Hepatocyte (in vitro differentiated cells): ENCODE measurements at regions not wholly inside any gene's neighbourhood (a gene's known extent, or its start where the extent isn't known, plus 50 kb on each side); places are given as distances from the start of the nearest gene placed in this dataset.

Source experiments
- EZH2 ChIP-seq: fragments of 200-600 bp; sonication (generic); IDR thresholded peaks from 2 replicates; pipeline ENCODE4 v1.6.1; 2016; ENCODE audit warnings: antibody characterized with exemption, mild to moderate bottlenecking, borderline replicate concordance
- EZH2phosphoT487 ChIP-seq: fragments of 200-600 bp; sonication (generic); IDR thresholded peaks from one replicate; pipeline ENCODE4 v1.6.1; 2018; ENCODE audit warnings: antibody characterized with exemption, mild to moderate bottlenecking, low read depth, moderate library complexity; ENCODE audit not compliant: unreplicated experiment, severe bottlenecking
- TF ChIP-seq, protein P1 (sequence below): fragments of 200-600 bp; sonication (generic); IDR thresholded peaks from 2 replicates; pipeline ENCODE4 v1.5.1; 2016; ENCODE audit warnings: antibody characterized with exemption, mild to moderate bottlenecking; ENCODE audit not compliant: poor library complexity

DNA sequence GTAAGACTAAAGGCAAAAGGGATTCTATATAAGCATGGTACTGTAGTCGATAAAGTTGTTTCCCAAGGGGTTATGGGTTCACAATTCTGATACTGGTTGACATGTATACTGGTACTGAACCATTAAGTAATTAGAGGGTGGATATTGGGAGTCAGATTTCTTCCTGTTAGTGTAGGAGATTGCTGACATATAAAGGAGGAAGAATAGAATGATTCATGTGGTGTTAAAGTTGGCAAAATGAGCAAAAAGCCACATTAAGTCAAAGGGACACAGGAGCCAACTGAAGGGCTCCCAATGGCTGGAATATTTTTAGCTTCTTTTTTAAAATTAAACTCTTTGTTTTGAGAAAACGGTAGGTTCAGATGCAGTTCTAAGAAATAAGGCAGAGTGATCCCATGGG lies 126.3 kb upstream of the PRNP start:
- TF ChIP-seq, protein P1, sequence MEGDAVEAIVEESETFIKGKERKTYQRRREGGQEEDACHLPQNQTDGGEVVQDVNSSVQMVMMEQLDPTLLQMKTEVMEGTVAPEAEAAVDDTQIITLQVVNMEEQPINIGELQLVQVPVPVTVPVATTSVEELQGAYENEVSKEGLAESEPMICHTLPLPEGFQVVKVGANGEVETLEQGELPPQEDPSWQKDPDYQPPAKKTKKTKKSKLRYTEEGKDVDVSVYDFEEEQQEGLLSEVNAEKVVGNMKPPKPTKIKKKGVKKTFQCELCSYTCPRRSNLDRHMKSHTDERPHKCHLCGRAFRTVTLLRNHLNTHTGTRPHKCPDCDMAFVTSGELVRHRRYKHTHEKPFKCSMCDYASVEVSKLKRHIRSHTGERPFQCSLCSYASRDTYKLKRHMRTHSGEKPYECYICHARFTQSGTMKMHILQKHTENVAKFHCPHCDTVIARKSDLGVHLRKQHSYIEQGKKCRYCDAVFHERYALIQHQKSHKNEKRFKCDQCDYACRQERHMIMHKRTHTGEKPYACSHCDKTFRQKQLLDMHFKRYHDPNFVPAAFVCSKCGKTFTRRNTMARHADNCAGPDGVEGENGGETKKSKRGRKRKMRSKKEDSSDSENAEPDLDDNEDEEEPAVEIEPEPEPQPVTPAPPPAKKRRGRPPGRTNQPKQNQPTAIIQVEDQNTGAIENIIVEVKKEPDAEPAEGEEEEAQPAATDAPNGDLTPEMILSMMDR: no peak
- TF ChIP-seq EZH2: no peak
- TF ChIP-seq EZH2phosphoT487: no peak
